ACC112 (cell line): ENCODE measurements at regions not wholly inside any gene's neighbourhood (a gene's known extent, or its start where the extent isn't known, plus 50 kb on each side); places are given as distances from the start of the nearest gene placed in this dataset.

Experiments used
- H2AFZ ChIP-seq: fragments of 200-600 bp; sonication (generic); one replicate; pipeline ENCODE4 v1.6.0; 2017; ENCODE audit warnings: antibody characterized with exemption, low read length; ENCODE audit not compliant: unreplicated experiment
- H3K27ac ChIP-seq: fragments of 200-600 bp; sonication (generic); 2 replicates; pipeline ENCODE4 v1.5.1; 2014; ENCODE audit warnings: low read depth, mild to moderate bottlenecking, antibody characterized with exemption, low read length, moderate library complexity
- H3K27me3 ChIP-seq: fragments of 200-600 bp; sonication (generic); 2 replicates; pipeline ENCODE4 v1.6.1; 2014; ENCODE audit warnings: mild to moderate bottlenecking, antibody characterized with exemption, low read length, moderate library complexity, mixed read lengths; ENCODE audit not compliant: insufficient read depth
- H3K36me3 ChIP-seq: fragments of 200-600 bp; sonication (generic); 2 replicates; pipeline ENCODE4 v1.6.1; 2016; ENCODE audit warnings: mild to moderate bottlenecking, antibody characterized with exemption, low read length, moderate library complexity, mixed read lengths; ENCODE audit not compliant: insufficient read depth
- H3K4me1 ChIP-seq: fragments of 200-600 bp; sonication (generic); one replicate; pipeline ENCODE4 v1.6.1; 2016; ENCODE audit warnings: low read length, mixed read lengths; ENCODE audit not compliant: insufficient read depth, unreplicated experiment, control insufficient read depth
- H3K4me3 ChIP-seq: fragments of 200-600 bp; sonication (generic); 2 replicates; pipeline ENCODE4 v1.5.1; 2014; ENCODE audit warnings: mild to moderate bottlenecking, low read depth, low read length
- H3K79me2 ChIP-seq: fragments of 200-600 bp; sonication (generic); one replicate; pipeline ENCODE4 v1.6.0; 2016; ENCODE audit warnings: low read length; ENCODE audit not compliant: control insufficient read depth, unreplicated experiment, insufficient read depth

- Histone ChIP-seq H3K27me3 (no peaks in the 10 kb centered on the region), H3K4me3 (no peak overlapping the region), H3K27ac (no peak overlapping the region)
Observed at GRCh38 chr2:46844034-46844433, 71.6 kb downstream of the MCFD2 start.

DNA sequence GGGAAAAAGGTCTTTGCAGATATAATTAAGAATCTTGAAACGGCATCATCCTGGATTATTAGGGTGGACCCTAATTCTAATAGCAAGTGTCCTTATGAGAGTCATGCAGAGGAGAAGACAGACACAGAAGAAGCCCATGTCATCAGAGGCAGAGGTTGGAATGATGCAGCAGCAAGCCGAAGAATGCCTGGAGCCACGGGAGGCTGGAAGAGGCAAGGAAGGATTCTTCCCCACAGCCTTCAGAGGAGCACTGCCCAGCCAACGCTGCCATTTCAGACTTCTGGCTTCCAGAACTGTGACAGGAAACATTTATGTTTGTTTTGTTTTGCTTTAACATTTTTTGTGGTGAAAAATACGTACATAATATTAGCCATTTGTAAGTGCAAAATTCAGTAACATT, 72.3 kb downstream of the MCFD2 start:
- H3K4me1 ChIP-seq = peaks cover 29% of the 10 kb centered on the region
- no peak overlapping the region for H3K27ac ChIP-seq
- no peak overlapping the region for H3K4me3 ChIP-seq
- no peaks in the 10 kb centered on the region for H3K36me3 ChIP-seq
- H3K27me3 ChIP-seq = no peaks in the 10 kb centered on the region
- H2AFZ ChIP-seq = no peak overlapping the region
- H3K79me2 ChIP-seq = no peaks in the 10 kb centered on the region

More at GRCh38 chr2:46844034-46844433, 71.6 kb downstream of the MCFD2 start:
- Histone ChIP-seq H3K79me2 (no peaks in the 10 kb centered on the region), H3K4me1 (peaks cover 36% of the 10 kb centered on the region), H3K36me3 (no peaks in the 10 kb centered on the region), H2AFZ (no peak overlapping the region)

- H3K4me3 ChIP-seq = no peak overlapping the region
- H2AFZ ChIP-seq = no peak overlapping the region
- peaks cover 24% of the 10 kb centered on the region for H3K4me1 ChIP-seq
- no peak overlapping the region for H3K27ac ChIP-seq
- no peaks in the 10 kb centered on the region for H3K27me3 ChIP-seq
- H3K79me2 ChIP-seq = no peaks in the 10 kb centered on the region
- H3K36me3 ChIP-seq = no peaks in the 10 kb centered on the region
Observed at GRCh38 chr2:46842876-46843275, 72.7 kb downstream of the MCFD2 start.

DNA sequence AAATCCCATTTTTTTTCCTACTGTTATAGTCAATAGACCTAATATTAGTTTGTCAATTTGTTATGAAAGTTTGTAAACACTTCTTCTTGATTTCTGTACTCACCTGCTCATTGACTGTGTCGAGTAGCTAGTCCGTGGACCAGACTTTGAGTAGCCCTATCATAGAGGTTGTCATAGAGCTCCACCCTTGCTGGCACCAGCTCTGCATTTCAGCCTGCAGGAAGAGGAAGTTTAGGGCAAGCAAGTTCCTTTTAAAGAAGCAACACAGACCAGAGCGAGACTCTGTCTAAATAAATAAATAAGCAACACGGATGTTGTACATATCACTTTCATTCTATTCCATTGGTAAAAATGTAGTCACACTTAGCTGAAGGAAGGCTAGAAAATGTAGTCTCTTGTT, 74.0 kb downstream of the MCFD2 start:
- no peak overlapping the region for H3K4me3 ChIP-seq
- H3K27me3 ChIP-seq = no peaks in the 10 kb centered on the region
- H3K27ac ChIP-seq = no peak overlapping the region
- no peak overlapping the region for H2AFZ ChIP-seq
- H3K4me1 ChIP-seq = peaks cover 12% of the 10 kb centered on the region
- H3K79me2 ChIP-seq = no peaks in the 10 kb centered on the region
- no peaks in the 10 kb centered on the region for H3K36me3 ChIP-seq

DNA sequence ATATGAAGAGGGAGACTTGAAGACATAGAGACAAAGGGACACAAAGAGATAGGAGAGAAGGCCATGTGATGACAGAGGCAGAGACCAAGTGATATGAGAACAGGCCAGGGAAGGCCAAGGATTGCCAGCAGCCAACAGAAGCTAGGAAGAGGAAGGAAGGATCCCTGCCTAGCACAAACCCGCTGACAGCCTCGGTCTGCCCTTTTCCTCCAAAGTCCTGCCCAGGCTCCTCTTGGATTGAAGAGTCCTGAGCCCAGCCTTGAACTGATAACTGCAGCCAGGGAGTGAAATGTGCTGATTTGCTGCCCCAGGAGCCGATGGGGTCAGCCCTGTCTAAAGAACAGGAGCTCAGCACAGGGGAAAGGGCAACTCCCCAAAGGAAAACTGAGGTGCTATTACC, 76.6 kb downstream of the MCFD2 start:
- H3K27me3 ChIP-seq = no peaks in the 10 kb centered on the region

GRCh38 chr2:46837704-46838103, 77.9 kb downstream of the MCFD2 start:
- Histone ChIP-seq H2AFZ (no peak overlapping the region), H3K27me3 (no peaks in the 10 kb centered on the region), H3K4me3 (no peak overlapping the region), H3K27ac (no peak overlapping the region), H3K4me1 (peaks cover 18% of the 10 kb centered on the region), H3K79me2 (peaks cover 2% of the 10 kb centered on the region), H3K36me3 (peaks cover 13% of the 10 kb centered on the region)

More for the DNA sequence above, 76.6 kb downstream of the MCFD2 start:
- Histone ChIP-seq H3K79me2 (no peaks in the 10 kb centered on the region), H2AFZ (no peak overlapping the region), H3K4me1 (peaks cover 18% of the 10 kb centered on the region), H3K27ac (no peak overlapping the region), H3K4me3 (no peak overlapping the region), H3K36me3 (0 out of 2 replicates have a peak, but pooled peaks cover under 1% of the 10 kb centered on the region)

DNA sequence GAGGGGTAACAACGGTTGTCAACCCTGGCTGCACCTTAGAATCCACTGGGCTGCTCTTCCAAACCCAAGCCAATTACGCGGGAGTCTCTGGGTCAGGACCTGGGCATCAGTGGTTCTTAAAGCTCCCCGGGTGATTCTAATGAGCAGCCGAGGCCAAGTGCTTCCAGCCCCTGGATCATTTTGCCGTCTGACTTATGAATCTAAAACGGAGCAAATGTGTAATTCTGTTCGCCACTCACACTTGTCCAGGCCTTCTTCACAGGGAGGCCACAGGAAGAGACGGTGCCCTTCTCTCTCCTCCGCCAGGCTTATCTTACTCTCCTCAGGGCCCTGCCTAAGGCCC, 78.5 kb downstream of the MCFD2 start:
- H3K4me1 ChIP-seq = peaks cover 19% of the 10 kb centered on the region
- H3K36me3 ChIP-seq = peaks cover 20% of the 10 kb centered on the region
- no peak overlapping the region for H3K27ac ChIP-seq
- H3K27me3 ChIP-seq = no peaks in the 10 kb centered on the region
- H3K4me3 ChIP-seq = no peak overlapping the region
- no peak overlapping the region for H2AFZ ChIP-seq
- peaks cover 8% of the 10 kb centered on the region for H3K79me2 ChIP-seq

DNA sequence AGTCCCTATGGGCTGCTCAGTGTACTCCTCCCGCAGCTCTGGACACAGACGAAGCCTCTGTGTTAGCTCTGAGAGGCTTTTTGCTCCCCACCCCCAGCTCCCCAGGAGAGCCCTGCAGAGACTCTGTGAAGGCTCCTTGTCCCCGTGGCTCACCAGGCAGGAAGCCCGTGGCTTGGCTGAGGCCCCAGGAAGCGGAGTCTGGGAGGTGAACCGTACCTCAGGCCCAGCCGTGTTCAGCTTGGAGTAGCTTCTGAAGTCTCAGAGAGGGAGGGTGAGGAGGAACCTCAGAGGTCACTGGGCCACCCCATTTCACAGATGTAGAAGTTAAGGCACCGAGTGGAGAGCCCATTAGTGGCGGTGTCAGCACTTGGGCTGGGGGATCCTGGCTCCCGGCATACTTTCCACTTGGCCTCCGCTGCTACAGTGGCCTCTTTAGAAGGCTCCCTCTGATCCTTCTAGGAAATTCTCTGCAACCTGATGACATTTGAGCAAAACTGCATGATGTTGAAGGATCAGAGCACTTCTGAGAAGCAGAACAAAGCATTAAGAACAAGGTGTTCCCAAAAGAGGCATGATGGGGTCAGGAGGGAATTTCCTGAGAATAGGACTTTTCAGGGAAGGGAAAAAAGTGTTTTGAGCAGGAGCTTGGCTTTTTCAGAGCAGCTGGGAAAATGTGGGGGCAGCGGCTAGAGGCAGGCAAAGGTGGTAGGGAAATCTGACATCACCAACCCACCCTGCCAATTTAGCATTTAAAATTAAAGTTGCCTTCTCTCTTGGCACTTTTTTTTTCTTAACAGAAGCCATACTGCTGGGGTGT, 79.1 kb downstream of the MCFD2 start:
- peaks cover 8% of the 10 kb centered on the region for H3K79me2 ChIP-seq
- no peaks in the 10 kb centered on the region for H3K27me3 ChIP-seq
- H3K36me3 ChIP-seq = peaks cover 20% of the 10 kb centered on the region
- no peak overlapping the region for H3K4me3 ChIP-seq
- H3K27ac ChIP-seq = no peak overlapping the region
- H2AFZ ChIP-seq = peak overlapping the region; percentile 14
- peaks cover 21% of the 10 kb centered on the region for H3K4me1 ChIP-seq

GRCh38 chr2:46835520-46835919, 80.1 kb downstream of the MCFD2 start:
- no peak overlapping the region for H3K4me3 ChIP-seq
- no peak overlapping the region for H3K27ac ChIP-seq
- peaks cover 30% of the 10 kb centered on the region for H3K4me1 ChIP-seq
- H3K36me3 ChIP-seq = peaks cover 24% of the 10 kb centered on the region
- H2AFZ ChIP-seq = no peak overlapping the region
- H3K79me2 ChIP-seq = peaks cover 8% of the 10 kb centered on the region
- H3K27me3 ChIP-seq = no peaks in the 10 kb centered on the region

GRCh38 chr2:46832543-46832942, 83.1 kb downstream of the MCFD2 start:
- no peak overlapping the region for H3K4me3 ChIP-seq

GRCh38 chr2:46831869-46832265, 83.7 kb downstream of the MCFD2 start:
- no peaks in the 10 kb centered on the region for H3K27me3 ChIP-seq
- H3K27ac ChIP-seq = peak overlapping the region; percentile 98
- H3K79me2 ChIP-seq = peaks cover 33% of the 10 kb centered on the region
- peaks cover 33% of the 10 kb centered on the region for H3K36me3 ChIP-seq
- H2AFZ ChIP-seq = no peak overlapping the region
- no peak overlapping the region for H3K4me3 ChIP-seq
- H3K4me1 ChIP-seq = peaks cover 66% of the 10 kb centered on the region

More at GRCh38 chr2:46832543-46832942, 83.1 kb downstream of the MCFD2 start:
- Histone ChIP-seq H3K79me2 (peaks cover 33% of the 10 kb centered on the region), H3K27ac (peak overlapping the region; percentile 98; the same call in 1 of the 2 replicates), H3K36me3 (peaks cover 33% of the 10 kb centered on the region), H3K27me3 (no peaks in the 10 kb centered on the region), H3K4me1 (peaks cover 60% of the 10 kb centered on the region), H2AFZ (no peak overlapping the region)
